HG03095 (cell line): ENCODE measurements at regions not wholly inside any gene's neighbourhood (a gene's known extent, or its start where the extent isn't known, plus 50 kb on each side); places are given as distances from the start of the nearest gene placed in this dataset.

Experiments
- ATAC-seq: cut with Tn5 transposase; IDR thresholded peaks from one replicate; pipeline ENCODE4 v1.9.1; 2021; ENCODE audit warnings: moderate library complexity; ENCODE audit not compliant: unreplicated experiment

GRCh38 chr11:116643521-116643920 is 129.3 kb downstream of the BUD13 start:
- ATAC-seq: no peak

GRCh38 chr11:116642902-116643301 is 129.9 kb downstream of the BUD13 start:
- ATAC-seq: no peak

DNA sequence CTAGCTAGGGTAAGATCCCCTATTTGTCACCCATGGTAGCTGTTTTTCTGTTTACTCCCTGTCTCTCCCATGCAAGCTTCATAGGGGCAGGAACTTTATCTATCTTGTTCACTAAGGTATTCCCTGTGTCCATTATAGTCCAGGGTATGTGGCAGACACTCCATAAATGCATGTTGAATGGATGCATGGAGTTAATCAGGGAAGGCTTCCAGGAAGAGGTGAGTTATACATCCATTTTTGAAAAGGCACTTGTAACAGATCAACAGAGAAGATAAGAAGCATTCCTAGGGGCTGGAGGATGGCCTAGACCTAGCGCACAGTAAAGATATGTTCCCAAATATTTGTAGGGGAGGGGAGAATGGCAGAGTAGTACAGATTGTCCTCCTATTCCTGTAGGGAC is 130.3 kb downstream of the BUD13 start:
- ATAC-seq: no peak

GRCh38 chr11:116641561-116642045 is 131.2 kb downstream of the BUD13 start:
- ATAC-seq: no peak

- ATAC-seq: no peak
Observed at GRCh38 chr11:116640641-116641402, 132.0 kb downstream of the BUD13 start.

DNA sequence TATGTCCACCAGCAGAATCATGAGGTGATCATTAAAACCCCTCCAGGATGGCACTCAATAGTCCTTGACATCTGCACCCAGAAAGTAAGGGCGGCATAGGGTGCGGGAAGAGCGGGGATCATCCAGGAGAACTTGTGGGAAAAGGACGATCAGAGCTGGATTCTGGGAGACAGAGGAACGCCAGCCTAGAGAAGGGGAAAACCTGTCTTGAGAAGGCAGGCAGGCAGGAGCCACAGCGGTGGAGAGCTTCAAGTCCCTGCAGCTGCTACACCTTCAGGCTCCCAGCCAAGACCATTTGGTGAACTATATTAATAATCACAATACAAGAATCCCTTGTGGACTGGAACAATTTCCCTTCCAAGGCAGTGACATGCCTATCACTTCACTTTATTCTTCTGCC is 134.3 kb downstream of the BUD13 start:
- ATAC-seq: no peak

GRCh38 chr11:116637766-116638165 is 135.0 kb downstream of the BUD13 start:
- ATAC-seq: no peak

DNA sequence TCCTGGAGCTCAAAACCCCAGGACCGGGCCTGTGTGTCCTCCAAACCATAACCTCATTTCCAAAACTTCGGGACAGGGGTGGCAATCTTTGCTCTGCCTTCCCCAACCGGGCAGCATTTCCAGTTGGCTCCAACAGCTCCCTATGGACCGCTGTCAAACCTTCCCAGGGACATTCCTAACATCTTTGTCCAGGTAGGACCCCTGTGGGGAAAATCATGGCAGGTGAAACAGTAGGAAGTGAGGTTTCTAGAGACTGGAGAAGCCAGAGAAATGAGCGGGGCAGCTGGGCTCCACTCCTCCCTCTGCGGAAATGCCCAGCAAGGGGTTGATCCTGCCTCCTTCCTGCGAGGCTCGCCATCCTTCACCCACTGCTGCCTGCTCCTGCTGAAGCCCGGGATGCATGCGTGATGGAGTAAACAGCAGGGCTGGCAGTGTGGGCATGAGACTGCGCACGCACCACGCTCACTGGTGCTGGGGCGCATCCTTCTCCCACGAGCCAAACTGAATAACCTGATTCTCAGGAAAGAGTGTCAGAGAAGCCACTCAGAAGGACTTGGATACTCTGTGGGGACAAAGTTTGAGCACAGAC is 136.4 kb downstream of the BUD13 start:
- ATAC-seq: no peak

- no peak for ATAC-seq
Observed at GRCh38 chr11:116631201-116631600, 141.6 kb downstream of the BUD13 start.

GRCh38 chr11:116618461-116618860 is 154.3 kb downstream of the BUD13 start:
- ATAC-seq: no peak

DNA sequence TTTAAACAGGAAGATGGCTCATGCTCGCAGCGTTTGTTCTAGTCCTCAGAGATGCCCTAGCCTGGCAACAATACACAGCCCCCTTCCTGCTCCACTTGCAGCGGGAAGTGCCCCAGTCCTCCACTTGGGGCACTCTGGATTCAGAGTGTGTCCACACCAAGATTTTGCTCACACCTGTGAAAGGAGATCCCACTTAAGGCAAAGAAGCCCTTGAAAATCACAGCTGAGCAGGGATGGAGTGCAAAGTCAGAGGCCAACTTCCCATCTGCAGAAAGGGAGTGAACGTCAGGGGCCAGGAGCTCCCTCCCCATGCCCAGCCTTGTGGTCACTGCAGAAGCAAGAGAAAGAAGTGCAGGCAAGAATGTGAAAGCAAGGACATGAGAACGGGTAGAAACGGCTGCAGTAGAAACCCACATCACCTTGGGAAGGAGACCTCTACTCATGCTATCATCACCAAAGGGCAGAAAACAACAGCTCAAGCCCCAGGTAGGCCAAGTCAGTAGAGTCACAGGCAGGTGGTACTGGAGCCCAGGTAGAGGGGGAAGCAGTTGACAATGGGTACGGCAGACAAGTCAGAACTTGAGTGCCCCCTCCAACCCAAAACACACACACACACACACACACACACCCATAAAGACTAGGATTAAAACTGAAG is 157.4 kb downstream of the BUD13 start:
- no peak for ATAC-seq

DNA sequence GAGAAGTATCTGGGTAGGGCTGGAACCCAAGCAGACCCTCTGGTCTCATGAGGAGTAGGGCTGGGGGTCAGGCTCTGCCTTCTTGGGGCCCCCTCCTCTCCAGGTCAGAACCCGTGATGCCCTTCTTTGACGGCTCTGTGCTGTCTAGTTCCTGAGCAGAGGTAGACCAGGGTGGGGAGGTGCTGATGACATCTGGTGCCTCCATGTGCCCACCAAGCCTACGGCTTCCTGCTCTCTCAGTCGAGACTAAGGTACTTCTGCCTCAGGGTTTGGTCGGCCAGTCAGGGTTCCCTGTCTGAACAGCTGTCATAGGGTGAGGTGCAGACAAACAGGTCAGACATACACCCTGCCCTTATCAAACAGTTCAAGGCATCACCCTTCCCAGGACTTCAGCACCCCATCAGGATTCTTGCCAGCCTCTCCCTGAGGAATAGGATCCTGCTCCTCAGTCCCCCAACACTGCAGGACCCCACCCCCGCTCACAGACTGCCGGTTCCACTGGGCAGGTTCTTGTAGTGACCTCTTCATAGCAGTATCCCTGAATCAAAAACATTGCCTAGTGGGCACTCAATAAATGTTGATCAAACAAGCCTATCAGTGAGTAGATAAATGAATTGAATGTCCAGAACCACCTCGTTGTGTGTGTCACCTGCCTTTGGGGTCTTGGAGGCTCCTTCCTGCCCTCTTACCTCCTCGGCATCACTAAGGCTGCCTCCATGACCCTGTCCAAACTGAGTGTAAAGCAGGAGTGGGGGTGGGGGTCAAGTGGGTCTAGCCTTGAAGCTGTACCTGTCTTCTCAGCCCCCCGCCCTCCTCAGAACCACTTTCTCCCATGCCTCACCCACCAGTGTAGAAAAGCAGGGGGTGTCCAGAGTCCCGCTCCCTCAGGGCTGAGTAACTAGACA is 158.2 kb downstream of the BUD13 start:
- ATAC-seq: no peak

- no peak for ATAC-seq
Observed at GRCh38 chr11:116613206-116613875, 159.4 kb downstream of the BUD13 start.

DNA sequence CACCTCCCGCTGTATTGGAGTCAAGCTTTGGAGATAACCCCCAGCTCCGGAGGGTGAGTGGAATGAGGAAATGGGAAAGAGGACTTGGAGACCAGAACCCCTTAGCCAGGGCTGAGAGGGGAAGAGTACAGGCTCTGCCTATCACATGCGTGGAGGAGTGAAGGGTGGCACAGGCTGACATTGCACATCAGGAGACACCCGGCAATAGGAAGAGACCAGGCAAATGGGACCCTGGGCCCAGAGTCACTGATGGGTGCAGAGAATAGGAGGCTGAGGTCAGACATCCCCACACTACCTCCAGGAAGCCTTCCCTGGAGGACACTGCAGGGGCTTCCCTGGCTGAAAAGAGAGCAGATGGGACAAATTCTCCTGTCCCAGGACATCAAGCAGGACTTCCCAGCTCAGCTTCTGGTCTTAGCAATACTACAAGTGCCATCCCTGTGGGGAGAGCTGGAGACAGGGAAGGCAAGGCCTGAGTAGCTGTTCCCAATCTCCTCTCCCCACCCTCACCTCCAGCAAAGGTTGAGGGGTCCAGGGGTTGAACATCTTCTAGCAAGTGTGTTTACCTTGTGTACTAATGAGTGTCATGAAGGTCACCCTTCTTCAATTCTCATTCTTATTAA is 160.7 kb downstream of the BUD13 start:
- ATAC-seq: no peak

DNA sequence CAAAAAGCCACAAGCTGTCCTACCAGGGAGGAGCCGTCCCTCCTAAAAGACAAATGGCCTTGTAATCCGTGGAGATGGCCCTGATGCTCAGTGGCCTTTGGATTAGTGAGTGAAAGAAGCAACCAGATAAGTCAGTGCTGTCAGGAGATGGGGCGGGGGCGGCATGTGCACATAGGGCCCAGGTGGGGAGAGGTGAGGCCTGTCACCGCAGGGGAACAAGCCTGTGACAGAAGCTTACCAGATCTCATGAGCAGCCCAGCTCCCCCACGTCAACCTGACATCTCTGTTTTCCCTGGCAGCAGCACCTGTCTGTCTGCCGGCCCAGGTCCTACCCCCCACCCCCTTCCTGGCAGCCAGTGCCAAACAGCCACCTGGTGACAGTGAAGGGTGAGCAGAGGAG is 162.6 kb downstream of the BUD13 start:
- no peak for ATAC-seq

- ATAC-seq: no peak
Observed at GRCh38 chr11:116607027-116607426, 165.8 kb downstream of the BUD13 start.

DNA sequence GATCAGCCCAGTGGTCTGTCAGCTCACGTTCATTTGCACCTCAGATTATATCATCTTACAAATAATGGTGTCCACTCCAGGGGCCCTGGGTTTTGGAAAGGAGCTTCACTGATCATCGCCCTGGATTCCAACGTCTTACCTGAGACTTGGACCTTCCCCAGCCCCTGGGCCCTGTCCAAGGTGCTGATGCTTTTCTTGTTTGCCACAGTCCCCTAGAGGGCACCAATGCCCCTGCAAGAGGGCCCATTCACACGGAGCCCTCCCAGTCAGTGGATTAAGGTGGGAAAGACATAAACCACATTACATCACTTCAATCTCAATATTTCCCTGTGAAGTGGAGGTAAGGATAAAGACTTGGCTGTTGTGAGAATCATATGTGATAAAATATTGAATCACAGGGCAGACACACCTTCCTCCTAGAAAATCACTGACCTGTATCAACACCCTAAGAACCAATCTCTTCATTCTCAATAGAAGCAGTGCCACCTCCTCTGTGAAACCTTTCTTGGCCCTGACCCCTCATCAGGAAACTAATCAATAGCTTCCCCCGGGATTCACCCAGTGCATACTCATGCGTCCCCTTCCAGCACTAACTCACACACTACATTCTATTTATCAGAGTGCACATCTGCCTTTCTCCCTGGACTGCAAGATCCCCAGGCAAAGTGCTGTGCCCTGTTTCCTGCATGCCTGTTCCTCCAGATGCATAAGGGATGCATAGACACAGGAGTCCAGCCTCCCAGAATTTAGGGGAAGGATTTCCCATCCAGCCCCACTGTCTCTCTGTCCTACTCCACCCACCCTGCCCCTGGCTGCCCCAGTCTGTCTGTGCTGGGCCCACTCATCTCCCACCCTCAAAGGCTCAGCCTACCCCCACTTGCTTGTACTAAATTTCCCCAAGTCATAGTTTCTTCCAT is 167.0 kb downstream of the BUD13 start:
- ATAC-seq: no peak

DNA sequence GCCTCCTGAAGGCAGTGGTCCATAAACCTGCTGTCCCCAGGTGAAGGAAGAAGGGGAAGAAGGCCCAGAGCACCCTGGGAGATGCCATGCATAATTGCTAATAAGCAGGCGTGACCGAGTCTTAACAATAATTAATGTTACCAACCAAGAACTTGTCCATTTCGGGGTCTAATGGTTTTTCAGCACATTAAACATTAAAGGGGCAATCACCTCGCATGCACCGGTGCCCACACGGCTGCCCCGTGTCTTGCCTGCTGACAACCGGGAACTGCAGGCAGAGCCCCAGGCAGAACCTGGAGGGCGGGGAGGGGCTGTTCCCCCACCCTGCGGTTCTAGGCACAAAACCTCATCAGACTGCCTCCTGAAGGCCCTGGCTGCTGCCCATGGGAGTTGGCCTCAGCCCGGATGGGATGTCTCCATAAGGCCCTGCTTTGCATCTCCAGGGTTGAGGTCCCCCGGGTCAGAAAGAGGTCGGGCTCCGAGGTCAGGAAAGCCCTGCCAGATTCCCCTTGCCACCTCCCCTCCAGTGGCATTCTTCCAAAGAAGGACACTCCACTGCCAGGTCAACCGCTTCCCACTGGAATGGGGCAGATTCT is 169.0 kb downstream of the BUD13 start:
- no peak for ATAC-seq

DNA sequence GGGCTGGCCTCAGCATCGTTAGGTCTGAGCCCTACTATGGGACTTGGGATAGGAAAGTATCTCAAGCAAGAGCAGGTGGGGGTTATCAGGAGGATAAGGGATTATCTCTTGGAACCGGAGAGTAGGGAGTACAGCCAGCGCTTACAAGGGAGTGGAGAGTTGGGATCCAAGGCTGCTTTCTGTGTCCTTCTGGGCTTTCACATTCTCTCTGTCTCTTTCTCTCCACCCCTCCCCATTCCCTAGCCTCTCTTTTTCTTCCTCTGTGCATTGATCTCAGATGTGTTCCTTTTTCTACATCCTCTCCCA is 170.2 kb downstream of the BUD13 start:
- no peak for ATAC-seq
